ENCODE measurements at regions not wholly inside any gene's neighbourhood (a gene's known extent, or its start where the extent isn't known, plus 50 kb on each side); places are given as distances from the start of the nearest gene placed in this dataset.

DNA sequence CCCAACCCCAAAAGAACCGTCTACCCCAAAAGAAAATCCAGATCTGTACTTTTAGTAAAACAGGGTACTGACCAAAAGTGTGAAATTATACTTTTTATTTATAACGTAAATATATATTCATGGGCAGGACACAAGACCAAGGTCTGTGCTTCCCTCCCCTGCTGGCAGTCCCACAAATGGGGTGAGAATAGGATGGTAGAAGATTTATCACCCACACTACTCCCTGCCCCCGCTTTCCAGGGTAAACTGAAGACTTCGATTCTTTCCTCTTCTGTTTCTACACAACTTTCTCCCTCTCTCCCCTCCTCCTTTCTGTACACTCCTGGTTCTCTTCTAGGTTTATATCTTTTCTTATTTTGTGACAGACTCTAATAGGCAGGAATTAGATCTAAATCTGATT is 79.7 kb downstream of the MDH1 start:
- TF ChIP-seq, protein P1, sequence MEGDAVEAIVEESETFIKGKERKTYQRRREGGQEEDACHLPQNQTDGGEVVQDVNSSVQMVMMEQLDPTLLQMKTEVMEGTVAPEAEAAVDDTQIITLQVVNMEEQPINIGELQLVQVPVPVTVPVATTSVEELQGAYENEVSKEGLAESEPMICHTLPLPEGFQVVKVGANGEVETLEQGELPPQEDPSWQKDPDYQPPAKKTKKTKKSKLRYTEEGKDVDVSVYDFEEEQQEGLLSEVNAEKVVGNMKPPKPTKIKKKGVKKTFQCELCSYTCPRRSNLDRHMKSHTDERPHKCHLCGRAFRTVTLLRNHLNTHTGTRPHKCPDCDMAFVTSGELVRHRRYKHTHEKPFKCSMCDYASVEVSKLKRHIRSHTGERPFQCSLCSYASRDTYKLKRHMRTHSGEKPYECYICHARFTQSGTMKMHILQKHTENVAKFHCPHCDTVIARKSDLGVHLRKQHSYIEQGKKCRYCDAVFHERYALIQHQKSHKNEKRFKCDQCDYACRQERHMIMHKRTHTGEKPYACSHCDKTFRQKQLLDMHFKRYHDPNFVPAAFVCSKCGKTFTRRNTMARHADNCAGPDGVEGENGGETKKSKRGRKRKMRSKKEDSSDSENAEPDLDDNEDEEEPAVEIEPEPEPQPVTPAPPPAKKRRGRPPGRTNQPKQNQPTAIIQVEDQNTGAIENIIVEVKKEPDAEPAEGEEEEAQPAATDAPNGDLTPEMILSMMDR (IDR thresholded peaks at IDR 0.05): no peak
- TF ChIP-seq POLR2A (IDR thresholded peaks at IDR 0.05) (no peak), POLR2AphosphoS5 (IDR thresholded peaks at IDR 0.05) (no peak)

All from suprapubic skin (tissue), 4 donors.